HG03460 (cell line): ENCODE measurements at regions not wholly inside any gene's neighbourhood (a gene's known extent, or its start where the extent isn't known, plus 50 kb on each side); places are given as distances from the start of the nearest gene placed in this dataset.
"Not testable (repeated sequence)": the region's sequence is repeated elsewhere in the genome, so short reads cannot be mapped to it uniquely, and the experiment has no call there.

Source experiments
- ATAC-seq: cut with Tn5 transposase; IDR thresholded peaks from one replicate; pipeline ENCODE4 v1.9.1; 2021; ENCODE audit not compliant: unreplicated experiment

DNA sequence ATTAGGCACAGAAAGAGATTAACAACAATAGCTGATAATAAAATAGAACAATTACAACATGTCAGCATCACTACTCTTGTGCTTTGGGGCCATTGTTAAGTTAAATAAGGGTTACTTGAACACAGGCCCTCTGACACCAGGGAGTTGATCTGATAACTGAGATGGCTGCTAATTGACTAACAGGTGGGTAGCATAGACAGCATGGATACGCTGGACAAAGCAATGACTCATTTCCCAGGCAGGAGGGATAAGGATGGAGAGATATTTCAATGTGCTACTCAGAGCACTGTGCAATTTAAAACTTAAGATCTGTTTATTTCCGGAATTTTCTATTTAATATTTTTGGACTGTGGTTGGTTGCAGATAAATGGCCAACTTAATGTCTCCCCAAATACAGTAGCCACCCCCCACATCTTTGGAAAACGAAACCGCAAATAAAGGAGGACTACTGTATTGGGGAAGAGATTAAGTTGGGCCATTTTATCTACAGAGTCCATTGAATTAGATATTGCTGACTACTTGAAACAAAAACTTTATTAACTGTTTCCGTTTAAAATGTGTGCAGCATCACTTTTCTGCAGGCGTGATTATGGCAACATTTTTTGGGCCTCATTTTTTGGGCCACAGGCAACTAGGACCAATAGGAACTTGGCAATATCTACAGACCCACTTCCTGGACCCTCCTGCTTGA lies 200.6 kb upstream of the KLF3 start:
- ATAC-seq = no peak

DNA sequence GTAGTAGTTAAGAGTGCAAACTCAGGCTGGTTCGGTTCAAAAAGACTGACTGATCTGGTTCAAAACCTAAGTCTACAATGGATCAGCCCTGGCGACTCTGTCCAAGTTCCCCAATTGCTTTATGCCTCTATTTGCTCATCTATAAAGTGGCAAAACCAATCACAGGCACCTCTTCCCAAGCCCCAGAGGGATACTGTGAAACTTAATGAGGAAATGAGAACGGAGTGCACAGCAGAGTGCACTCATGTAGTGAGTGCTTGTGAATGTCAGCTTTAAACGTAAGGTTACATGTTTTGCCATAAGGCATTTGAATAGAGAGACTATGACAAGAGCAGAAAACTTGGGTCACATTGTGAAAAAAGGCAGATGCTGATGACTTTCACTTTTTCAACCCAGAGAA lies 199.7 kb upstream of the KLF3 start:
- ATAC-seq = no peak

DNA sequence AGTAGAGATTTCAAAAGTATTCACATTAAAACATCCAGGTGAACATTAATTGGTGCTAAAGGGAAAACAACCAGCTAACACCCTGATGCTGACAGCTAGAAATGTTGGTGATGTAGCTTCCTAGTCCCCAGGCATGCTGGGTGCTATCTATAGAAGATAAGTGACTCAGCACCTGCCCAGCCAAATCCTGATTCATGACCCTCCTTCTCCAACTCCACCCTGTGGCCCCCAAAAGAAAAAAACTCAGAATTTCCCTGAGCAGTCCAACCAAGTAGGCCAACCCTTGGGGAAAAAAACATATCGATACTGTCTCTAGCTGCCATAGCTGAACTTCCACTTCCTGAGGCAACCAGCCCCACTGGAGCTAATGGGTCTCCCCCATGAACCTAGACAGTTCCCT lies 197.6 kb upstream of the KLF3 start:
- no peak for ATAC-seq

DNA sequence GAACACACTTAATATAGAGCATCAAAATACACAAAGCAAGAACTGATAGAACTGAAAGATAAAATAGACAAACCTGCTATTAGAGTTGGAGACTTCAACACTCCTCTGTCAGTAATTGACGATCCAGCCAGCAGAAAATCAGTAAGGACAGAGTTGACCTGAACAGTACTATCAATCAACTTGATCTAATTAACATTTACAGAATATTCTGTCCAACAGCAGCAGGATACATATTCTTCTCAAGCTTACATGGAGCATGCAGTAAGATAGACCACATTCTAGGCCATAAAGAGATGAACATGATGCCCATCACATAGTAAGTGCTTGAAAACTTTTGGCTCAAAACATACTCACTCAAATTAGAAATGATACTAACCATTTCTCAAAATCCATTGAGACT lies 196.7 kb upstream of the KLF3 start:
- ATAC-seq = no peak

DNA sequence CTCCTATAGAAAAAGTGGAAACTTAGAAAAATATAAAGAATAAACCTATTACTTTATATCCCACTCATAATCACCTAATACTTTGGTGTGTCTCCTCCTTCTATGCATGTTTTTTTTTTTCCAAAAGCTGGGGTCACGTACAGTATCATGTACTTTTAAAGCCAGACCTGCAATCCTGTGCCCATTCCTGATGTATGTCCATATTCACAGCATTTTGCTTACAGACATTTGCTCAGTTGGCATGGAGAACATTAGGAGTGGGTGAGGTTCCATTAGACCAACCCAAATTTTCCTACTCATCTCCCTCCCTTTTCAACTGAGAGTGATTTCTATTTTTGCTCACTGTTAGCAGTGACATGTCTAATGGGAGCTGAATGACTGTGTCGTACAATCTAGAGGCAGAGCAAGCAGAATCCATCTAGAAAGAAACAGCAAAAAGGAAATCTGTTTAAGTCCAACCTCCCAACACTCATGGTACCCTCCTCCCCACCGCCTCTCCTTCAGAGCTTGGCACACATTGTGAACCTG lies 195.6 kb upstream of the KLF3 start:
- ATAC-seq = no peak

DNA sequence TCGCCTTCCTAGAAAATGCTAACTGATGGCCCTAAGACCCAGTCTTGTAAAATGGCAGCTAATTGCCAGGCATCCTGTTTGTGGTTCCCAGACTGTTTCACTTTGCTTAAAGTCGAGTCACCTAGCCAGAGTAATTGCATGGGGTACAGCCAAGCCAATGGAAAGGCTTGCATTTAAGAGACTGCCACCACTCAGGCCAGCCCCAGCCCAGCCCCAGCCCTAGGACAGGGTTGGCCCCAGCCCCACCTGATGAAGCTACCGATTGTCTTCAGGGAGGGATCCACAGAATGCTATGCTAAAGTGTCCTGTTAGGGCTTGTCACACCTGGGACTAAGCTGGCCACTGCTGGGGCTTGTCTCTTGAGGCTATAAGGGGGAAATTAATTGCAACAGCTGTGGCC lies 194.6 kb upstream of the KLF3 start:
- ATAC-seq = no peak

DNA sequence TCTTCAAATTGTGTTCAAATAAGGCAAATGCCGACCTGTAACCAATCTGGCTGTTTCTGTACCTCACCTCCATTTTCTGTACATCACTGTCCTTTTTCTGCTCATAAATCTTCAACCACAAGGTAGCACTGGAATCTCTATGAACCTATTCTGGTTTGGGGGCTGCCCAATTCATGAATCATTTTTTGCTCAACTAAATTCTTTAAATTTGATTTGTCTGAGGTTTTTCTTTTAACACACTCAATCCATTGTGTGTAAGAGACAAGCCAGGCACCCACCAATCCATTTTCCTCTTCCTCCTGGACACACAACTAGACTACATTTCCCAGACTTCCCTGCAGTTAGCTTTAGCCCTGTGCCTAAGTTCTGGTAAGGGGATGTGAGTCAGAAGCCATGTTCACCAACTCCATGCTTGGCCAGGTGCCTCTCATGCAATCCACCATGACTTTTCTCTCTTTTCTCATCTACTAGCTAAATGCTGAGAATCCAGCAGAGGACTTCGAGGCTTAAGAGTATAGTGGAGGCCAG lies 193.2 kb upstream of the KLF3 start:
- no peak for ATAC-seq

DNA sequence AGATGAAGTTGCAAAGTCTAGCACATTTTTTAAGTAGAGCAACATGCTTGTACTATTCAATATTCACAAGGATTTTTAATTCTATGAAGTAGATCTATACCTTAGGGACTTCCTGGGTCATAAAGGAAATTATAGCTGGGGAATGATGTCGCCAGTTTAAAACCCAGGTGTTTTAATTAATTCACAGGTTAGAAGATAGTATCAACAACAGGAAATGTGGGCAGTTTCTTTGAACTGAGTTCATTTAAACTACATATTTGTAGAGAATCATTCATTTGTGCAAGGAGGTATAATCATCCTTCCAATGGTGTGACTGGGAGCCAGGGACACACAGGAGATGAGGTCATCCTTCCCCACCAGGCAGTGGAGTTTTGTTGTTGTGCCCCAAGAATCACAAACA lies 181.3 kb upstream of the KLF3 start:
- no peak for ATAC-seq

DNA sequence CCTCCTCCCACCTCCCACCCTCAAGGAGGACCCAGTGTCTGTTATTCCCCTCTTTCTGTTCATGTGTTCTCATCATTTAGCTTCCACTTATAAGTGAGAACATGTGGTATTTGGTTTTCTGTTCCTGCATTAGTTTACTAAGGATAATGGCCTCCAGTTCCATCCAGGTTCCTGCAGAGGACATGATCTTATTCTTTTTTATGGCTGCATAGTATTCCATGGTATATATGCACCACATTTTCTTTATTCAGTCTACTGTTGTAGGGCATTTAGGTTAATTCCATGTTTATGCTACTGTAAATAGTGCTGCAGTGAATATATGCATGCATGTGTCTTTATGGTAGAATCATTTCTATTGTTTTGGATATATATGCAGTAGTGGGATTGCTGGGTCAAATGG lies 180.4 kb upstream of the KLF3 start:
- not testable (repeated sequence) for ATAC-seq

DNA sequence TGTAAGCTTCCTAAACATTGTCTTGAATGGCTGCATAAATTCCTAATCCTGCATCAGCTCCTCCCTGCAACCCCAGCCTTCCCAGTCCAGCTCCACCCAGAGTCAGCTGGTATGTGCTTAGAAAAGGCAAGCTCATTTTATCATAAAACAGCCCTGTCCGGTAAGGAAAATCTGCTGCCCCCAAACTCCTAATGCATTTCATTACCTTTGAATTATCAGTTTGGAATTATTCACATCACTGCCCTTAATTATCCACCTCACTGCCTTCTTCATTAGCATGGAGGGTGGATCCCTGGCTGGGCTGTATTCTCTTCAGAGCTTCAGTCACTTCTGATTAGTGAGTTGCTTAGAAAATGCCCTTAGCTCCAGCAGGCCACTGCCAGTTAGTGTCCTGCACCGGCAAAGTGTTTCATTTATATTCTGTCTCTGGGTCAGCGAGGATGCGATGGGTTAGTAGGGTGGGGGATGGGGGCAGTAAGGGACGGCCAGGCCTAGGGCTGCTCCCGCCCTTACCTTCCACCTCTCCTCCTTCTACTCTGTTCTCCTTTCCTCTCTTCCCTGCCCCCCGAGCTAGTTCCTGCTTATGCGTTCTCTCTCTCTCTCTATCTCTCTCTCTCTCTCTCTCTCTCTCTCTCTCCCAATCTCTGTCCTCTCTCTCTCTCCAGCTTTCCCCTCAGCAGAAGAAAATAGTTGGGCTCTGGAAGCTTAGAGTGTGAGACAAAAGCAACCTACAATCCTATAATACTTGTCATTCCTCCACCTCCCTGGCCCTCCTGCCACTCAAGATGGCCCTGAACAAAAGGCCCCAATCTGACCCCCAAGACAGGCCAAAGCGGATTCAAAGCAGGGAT lies 174.8 kb upstream of the KLF3 start:
- ATAC-seq = no peak

DNA sequence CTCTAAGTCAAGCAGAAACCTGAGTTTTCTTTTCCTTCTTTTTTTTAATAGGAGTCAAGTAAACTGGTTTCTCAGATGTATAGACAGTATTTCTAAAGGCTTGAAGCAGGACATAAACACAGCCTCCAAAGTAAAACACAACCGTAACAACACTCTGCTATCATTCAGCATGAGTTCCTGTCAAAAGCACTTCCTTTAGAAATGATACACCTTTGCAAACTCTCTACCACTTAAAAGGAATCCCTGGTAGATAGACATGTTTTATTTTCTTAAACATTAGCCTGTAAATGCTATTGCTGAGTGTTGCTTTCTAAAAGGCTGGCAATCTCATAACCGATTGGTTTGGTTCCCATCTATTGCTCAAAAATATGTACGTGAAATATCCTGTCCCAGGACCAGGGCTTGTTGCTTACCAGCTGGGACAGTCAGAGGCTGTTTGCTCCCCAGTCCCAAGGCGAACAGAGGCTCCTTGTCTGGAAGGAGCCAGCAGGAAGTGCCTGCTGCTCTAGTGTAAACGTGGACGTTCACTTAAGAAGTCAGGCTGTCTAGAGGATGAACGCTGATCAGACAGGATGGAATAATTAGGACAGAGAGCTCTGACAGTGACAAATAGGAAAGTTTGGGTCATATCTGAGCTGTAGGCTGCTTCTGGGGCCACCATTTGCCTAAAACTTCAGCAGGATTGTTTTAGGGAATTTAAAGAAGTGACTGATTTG lies 173.9 kb upstream of the KLF3 start:
- ATAC-seq = no peak

DNA sequence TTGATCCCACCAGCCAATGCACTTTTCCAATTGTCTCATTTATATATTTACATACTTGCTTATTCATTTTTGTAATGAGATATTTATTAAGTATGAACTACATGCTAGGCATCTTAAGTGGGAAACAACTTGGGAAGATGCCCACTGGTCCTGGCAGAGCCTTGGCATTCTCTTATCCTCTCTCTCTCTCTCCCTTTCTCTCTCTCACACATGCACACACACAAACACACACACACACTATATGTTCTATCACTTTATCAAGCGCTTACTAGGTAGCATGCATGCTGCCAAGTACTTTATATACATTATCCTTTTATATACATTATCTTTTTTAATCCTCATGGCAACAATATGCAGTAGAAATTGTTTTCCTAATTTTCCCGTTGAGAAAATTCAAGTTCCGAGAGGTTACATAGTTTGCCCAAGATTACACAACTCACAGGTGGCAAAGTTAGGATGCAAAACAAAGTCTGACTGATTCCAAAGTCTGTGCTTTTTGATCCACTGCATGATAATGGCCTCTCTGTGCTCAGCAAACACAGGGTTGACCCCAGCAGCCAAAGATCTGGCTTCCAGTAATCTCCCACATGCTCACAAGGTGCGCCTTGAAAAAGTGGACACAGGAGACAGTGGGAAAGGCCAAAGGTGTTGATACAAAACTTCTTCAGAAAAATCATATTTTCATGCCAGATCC lies 173.1 kb upstream of the KLF3 start:
- no peak for ATAC-seq

DNA sequence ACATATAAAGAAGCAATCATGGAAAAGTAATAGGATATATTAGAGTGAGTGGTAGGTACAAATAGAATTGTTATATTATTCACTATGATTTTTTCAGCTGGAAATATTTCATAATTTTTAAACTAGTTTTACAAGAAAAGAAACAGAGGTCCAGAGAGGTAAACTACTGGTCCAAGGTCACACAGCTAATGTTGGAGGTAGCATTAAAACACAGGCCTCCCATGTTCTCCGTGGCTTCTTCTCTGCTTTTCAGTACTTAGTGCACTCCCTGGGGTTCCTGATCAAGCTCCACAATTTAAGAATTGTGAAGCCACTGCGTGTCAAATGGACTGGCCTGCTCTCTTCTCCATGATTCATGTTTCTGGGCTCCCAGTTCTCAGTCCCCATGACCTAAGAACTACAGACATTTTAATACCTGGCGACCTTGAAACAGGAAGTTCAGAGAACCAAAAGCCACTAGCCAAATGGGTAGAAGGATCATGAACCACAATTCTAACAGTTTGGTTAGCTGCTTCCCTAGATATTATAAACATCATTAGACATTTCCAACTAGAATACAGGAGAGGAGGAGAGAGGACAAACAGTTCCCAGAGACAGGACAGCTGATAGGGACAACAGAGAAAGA lies 172.0 kb upstream of the KLF3 start:
- no peak for ATAC-seq

DNA sequence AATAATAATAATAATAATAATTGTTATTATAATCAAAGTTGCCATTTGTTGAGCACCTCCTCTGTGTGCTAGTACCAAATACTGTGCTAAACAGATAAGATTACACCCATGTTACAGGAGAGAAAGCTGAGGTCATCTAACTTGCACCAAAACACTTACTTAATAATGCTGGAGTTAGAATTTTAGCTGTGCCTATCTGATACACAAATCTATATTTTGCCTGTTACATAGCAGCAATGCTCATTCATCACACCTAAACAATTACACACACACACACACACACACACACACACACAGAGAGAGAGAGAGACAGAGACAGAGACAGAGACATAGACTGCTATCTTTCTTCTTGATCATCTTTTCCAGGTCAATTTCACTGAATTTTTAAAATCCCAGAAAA lies 170.9 kb upstream of the KLF3 start:
- no peak for ATAC-seq

DNA sequence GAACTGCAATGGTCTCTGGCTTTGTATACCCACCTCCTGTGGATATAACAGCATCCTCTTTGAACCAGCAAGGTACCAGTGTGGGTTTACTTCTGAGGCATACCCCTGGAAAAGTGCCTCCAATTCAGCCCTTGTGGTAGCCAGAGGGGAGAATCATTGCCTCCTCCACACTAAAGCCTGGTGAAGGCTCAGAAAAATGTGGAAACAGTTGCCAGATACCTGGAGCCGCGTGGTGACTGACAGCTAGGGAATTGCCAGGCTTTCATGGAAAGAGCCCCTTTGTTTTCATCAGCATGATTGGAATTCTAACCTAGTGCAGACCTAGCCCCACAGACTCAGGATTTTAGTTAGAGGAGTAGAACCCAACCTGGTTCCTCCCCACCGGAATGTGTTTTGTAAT lies 168.6 kb upstream of the KLF3 start:
- no peak for ATAC-seq

DNA sequence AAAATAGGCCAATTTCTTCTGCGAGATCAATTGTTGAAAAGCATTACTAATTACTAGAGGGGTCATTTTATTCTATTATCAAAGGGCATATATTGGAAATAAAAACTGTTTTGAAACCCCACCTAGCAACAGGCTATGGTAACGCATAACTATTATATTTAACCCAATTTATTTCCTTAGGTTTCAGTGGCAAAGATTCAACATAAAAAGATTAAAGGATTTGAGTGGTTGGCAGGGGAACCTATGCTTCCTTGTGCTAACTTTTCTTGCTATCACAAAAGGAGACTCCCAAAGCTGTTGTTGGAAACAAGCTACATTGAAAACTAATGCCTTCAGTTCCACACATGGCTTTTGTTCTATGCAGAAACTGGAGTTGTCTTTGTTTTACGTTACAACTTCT lies 166.9 kb upstream of the KLF3 start:
- no peak for ATAC-seq

DNA sequence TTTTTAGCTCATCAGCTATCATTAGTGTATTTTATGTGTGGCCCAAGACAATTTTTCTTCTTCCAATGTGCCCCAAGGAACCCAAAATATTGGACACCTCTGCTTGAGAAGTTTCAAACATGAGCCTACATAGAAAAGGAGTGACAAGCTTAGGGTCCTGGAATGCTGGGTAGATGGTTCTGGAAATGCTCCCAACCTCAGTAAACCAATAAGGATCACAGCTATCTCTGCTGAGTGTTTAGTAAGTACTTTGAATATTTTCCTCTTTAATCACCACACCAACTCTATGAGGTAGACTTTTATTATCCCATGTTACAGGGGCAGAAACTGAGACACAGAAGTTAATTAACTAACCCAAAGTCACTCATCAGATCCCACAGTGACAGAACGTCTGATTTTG lies 164.9 kb upstream of the KLF3 start:
- no peak for ATAC-seq

DNA sequence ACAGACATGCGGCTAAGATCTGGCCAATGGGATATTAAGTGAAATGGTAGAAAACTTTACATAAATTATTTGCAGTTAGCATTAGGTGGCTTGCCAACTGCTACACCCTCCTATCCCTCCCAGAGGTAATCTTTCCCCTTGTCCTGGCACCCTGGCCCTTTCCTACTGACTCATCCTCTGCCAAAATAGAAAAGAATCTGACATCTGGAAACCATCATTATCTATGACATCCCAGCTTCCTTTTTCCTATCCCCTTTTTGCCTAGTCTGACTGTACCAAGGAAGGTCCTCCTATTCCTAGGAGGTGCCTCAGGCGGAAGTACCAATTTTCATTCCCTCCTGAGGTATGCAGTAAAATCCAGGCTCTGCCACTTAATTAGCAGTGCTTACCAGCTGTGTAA lies 163.6 kb upstream of the KLF3 start:
- ATAC-seq = no peak

DNA sequence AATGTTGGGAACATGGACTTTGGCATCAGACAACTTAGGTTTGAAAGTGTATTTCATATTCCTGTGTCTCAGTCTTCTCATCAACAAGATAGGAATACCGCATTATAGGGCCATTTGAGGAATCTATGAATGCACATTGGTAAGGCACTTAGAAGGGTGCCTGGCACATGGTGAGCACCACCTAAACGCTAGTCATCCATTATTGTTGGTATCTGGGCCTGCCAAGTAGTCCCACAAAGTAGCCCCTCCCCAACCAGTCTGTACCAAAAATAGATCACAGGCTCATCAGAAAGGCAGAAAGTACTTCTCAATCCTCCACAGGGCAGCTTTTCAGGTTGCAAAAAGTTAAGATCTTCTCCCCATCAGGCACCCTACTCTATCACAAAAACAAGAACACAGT lies 162.3 kb upstream of the KLF3 start:
- ATAC-seq = no peak

DNA sequence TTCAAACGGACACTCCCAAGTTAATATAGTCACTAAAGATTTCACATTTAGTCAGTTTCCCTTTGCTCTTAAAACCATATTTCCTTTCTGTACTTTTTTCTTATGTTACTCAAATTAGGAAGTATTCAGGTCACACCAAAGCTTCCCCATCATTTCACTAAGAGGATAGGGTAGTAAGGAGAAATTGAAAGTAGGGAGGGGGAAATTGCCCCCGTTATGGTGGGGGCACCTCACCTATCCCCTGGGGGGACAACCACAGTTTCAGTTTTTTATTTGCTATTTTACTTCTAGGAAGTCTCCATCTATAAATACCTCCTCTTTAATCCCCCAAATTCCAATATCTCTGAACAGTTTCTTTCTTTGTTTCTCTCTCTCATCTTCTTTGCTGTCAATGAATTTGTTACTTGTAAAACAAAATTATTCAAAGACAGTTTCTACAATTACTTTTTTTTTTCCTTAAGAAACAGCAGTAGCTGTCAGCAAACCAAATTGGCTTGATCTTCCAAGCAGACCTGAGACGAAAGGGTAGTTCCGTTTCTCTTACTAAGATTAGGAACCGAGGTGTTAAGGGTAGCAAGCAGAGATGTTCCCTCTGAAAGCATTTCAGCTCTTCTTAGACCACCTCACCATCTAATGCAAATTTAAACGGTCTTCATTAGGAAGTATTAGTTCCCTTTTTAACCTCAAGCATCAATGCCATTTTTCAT lies 160.2 kb upstream of the KLF3 start:
- ATAC-seq = peak; percentile 91
